ENCODE measurements at regions not wholly inside any gene's neighbourhood (a gene's known extent, or its start where the extent isn't known, plus 50 kb on each side); places are given as distances from the start of the nearest gene placed in this dataset.

- TF ChIP-seq EP300 (IDR thresholded peaks at IDR 0.05) = no peak
- no peak for TF ChIP-seq CTCF (IDR thresholded peaks at IDR 0.05)
- no peak for TF ChIP-seq POLR2AphosphoS5 (IDR thresholded peaks at IDR 0.05)
- no peak for TF ChIP-seq POLR2A (IDR thresholded peaks at IDR 0.05)
Measured at GRCh38 chr18:54734059-54734458, 94.2 kb upstream of the RAB27B start.

All from stomach (tissue), 4 donors.